HG03139 (cell line): ENCODE measurements at regions not wholly inside any gene's neighbourhood (a gene's known extent, or its start where the extent isn't known, plus 50 kb on each side); places are given as distances from the start of the nearest gene placed in this dataset.

Experiments
- ATAC-seq: cut with Tn5 transposase; IDR thresholded peaks from one replicate; pipeline ENCODE4 v1.9.1; 2021; ENCODE audit not compliant: unreplicated experiment

DNA sequence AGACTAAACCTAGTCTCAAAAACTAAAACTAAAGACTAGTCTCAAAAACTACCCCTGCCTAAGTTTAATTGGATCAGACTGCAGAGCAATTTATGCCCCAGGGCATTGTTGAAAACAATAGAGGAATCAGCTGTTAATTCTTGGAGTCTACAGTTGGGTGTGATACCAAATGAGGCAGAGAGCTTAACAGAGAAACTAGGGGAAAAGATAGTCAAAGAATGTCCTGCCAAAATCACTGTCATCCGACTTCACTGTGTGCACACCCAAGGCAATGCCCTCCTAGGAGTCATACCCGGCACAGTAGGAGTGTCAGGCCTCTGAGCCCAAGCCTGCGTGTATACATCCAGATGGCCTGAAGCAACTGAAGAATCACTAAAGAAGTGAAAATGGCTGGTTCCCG lies 90.5 kb upstream of the TOMM7 start:
- no peak for ATAC-seq

DNA sequence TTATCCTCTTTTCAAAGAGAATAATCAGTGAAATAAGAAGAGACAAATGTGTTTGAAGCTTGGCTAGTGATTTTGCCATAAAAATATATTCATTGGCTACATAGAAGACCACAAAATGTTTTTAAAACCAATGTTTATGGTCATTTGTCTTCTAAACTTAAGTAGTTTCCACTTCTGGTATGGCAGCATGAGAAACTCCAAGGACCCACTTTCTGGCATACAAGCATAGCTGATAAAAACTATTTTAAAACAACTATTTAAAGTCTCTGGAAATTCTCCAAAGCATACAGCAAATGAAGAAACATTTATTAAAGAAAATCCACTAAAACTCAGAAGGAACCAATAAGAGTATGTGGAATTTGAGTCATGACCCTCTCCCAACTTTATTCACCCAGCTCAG lies 89.2 kb upstream of the TOMM7 start:
- ATAC-seq: no peak

DNA sequence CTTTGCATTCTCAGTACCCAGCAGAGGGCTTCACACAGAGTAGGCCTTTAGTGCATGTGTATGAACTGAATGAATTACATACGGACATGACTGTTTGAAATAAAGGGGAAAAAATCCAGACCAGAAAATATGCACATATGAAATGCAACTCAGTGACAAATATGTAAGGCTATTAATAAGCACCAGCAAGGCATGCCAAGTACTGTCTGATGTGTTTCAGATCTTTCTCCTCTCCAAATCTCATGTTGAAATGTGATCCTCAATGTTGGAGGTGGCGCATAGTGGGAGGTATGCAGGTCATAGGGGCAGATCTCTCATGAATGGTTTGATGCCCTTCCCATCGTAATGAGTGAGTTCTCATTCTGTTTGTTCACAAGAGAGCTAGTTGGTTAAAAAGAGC lies 87.3 kb upstream of the TOMM7 start:
- ATAC-seq: no peak

DNA sequence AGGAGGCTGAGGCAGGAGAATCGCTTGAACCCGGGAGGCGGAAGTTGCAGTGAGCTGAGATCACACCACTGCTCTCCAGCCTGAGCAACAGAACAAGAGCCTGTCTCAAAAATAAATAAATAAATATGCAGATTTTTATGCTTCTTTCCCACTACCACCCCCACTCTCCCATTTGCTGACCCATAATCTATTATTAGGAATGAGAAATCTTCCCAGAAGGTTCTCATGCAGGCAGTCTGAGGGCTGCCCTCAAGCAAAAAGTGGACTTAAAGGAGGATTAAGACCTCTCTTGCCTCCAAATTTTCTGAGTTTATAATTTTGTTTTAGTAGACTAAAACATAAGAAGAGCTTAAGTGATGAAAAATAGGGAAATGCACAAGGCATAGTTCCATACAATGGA lies 85.2 kb upstream of the TOMM7 start:
- ATAC-seq: no peak

DNA sequence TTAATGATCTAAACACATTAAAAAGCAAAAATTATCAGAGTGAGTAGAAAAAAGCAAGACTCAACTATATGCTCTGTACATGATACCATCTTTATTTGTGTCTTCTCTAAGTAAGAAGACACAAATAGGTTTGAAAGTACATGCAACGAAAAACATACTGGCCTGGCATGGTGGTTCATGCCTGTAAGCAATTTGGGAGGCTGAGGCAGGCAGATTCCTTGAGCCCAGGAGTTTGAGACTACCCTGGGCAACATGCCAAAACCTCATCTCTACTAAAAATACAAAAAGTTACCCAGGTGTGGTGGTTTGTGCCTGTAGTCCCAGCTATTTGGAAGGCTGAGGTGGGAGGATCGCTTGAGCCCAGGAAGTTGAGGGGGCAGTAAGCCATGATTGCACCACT lies 78.1 kb upstream of the TOMM7 start:
- ATAC-seq: no peak

DNA sequence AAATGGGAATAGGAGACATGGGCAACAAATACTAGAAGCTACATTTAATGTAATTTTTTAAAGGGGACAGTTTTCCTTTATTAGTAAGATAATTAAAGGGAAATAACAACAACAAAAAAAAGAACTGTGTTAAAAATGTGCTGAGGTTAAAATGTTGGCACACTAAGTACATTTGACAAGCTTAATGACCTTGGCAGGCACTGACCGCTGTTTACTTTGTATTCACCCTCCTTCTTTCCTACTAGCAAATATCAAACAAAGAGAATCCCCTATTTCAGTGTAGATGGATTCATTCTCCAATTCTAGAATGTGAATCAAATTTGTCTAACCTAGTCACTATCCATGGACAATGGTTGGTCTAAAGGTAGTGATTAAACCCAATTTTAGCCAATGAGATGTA lies 77.5 kb upstream of the TOMM7 start:
- no peak for ATAC-seq

DNA sequence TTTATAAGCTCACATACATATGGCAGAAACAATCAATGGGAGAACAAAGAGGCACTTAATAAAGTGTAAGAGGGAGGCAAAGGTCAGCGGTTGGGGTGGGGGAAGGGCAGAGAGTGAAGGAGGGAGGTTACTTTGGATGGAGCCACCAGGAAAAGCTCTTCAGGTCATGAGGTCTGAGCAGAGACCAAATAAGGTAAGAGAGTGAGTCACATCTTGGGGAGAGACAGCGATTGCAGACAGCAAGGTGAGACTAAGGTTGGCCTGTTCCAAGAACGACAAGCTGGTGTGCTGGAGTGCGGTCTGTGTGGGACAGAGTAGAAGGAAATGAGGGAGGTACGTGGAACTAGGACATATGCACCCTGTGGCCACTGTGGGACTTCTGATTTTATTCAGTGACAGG lies 74.3 kb upstream of the TOMM7 start:
- no peak for ATAC-seq

DNA sequence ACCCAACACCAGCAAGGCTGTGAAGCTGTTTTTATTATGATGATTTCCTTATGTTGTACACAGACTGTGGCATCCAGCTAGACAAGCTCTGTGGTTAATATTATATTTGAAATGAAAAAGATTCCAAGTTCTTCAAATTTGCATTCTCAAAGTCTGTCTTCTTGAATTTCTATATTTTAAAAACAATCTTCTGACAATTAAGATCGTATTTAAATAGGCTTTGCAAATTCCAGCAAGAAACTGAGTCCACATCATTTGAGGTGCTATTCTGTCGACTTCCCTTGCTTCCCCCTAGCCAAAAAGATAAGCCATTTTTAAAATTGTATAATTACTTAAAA lies 73.1 kb upstream of the TOMM7 start:
- no peak for ATAC-seq

DNA sequence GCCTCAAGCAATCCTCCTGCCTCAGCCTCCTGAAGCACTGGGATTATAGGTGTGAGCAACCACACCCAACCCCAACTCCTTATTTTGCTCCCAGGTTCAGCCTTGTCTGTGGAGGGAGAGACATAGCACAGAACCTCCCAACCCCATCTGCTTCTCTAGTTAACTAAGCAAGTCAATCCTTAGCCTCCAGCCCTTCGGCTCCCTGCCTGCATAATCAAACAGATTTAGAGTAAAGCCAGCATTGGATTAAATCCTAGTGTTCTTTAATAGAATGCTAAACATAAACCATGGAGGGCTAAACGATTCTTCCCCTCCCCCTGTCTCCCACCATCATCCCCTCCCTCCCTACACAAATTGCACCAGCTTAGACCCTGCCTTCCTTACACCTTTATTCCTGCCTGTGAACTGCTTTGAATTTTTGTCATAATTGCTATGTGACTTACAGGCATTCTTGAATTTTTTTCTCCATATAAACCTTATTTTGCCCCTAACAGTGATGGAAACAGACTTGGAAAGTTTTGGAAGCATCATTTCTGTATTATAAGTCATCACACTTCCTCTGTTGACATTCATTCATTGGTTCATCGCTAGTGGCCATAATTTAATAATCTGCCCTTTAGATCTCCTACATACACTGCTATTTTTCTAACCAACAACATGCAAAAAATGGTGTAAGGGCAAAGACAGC lies 72.6 kb upstream of the TOMM7 start:
- no peak for ATAC-seq

DNA sequence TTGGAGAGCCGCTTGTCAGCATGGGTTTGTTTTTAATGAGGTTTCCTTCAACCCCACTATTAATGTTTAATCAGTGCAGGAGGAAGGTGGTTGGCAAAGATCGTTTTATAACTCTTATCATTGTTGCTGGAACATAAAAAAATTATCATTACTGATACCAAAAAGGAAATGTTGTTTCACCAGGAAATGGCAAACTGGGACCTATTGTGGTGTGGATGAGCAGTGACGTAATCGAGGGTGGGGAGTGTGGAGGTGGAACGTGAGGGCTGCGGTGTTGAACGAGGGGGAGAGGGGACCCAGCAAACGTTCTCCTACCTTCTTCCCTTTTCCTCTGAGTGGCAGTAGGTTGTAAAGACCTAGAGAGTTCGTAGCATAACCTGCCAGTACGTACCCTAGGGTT lies 71.9 kb upstream of the TOMM7 start:
- no peak for ATAC-seq

DNA sequence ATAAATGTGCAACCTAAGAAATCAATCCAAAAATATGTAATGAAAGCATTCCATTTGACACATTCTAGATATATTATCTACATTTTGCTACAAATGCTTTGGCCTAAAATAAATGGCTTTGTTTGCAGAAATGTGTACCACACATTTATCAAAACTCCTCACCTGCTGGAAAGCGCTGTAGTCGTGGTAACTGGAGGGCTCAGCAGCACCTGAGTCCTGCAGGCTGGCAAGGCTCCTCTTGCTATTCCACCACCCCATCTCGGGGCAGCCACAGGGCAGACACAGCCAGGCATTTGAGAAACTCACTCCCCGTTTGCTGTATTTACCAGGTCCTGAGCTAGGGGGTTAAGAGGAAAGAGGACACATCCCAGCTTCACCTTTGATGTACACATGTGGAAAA lies 68.1 kb upstream of the TOMM7 start:
- ATAC-seq: no peak

DNA sequence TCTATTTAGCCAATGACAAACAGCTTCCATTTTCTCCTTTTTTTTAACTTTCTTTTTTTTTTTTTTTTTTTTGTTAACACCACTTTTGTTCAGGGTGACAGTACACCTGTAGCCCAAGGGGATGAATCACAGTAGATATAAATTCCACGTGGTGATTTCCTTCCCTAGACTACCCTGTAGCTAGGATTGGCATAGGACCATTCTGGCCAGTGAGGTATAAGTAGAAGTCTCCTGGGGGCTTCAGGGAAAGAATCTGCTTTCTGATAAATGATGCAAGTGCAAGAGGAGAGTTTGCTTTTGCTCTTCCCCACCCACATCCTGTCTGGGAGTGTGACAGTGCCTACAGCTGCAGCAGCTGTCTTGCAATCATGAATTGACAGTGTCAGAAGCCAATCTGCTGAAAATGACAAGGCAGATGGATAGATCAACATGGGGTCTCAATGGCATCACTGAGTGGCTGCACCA lies 63.2 kb upstream of the TOMM7 start:
- ATAC-seq: peak; percentile 90

DNA sequence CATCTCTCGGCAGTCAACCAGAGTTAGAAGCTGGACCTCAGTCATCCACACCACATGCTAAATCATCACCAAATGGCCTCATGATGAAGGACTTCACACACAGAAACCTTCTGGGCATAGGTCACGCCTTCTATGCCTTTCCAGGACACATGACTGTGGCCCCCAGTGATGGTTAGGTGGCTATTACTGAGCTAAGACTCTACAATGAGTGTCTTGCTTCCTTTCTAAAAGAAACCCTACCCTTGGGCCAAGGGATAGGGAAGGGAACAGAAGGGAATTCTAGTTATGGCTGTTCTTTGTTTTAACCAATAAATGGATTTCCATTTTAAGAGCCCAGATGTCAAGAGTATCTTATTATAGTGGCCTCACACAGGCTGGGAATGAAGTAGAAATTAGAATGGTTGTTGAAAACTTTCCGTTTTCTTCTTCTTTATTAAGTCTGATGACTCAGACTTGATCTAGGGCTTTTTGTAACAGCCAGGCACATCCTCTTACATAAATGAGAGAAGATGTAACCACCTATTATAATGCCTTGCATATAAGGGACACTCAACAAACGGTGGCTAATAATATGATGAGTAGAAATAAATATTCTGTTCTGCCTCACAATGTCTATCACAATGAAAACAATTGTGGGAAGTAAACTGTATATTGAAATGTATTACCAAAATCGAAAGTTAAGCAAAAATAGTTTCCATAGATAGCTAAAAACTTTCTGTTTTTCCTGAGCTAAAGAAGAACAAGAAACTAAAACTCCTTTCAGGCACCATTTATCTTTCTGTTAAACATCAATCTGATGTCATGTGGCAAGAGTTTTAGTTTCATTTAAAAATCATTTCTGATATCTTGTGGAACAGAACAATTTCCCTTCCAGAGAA lies 62.5 kb upstream of the TOMM7 start:
- ATAC-seq: peak; percentile 40

DNA sequence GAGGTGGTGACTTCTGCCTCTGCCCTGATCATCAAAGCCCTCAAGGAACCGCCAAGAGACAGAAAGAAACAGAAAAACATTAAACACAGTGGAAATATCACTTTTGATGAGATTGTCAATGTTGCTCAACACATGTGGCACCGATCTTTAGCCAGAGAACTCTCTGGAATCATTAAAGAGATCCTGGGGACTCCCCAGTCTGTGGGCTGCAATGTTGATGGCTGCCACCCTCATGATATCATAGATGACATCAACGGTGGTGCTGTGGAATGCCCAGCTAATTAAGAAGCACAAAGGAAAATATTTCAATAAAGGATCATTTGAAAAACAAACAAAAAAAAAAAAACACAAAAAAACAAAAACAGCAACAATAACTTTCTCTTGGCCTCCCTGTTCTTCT lies 59.5 kb upstream of the TOMM7 start:
- no peak for ATAC-seq

DNA sequence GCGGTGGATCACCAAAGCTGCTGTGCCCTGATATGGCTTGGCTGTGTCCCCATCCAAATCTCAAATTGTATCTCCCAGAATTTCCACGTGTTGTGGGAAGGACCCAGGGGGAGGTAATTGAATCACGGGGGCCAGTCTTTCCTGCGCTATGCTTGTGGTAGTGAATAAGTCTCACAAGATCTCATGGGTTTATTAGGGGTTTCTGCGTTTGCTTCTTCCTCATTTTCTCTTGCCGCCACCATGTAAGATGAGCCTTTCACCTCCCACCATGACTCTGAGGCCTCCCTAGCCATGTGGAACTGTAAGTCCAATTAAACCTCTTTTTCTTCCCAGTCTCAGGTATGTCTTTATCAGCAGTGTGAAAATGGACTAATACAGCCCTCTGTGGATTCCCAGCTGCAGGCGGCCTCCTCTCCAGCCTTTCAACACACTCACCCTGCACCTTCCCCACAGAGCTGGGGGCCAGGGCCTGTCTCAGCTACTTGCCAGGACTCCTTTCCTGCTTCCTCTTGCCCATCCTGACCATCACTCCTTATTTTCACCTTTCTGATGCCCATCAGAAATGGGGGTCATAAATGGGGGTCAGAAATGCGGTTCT lies 57.2 kb upstream of the TOMM7 start:
- no peak for ATAC-seq

DNA sequence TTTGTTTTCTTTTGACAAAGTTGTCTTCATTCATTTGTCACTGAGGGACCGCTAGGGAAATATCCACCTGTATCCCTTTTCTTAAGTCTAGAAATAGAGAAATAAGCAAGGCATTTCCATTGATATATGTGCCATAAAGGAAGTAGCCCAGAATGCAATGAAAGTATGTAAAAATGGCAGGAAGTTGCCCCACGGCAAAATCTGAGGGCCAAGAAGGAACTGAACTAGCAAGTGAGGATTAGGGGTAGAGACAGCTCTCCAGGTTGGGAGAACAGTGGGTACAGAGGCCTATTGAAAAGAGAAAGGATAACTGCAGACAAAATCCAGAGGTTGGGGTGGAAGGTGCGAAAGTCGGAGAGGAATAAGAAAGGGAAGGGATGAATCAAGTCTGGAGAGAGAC lies 56.6 kb upstream of the TOMM7 start:
- ATAC-seq: no peak

DNA sequence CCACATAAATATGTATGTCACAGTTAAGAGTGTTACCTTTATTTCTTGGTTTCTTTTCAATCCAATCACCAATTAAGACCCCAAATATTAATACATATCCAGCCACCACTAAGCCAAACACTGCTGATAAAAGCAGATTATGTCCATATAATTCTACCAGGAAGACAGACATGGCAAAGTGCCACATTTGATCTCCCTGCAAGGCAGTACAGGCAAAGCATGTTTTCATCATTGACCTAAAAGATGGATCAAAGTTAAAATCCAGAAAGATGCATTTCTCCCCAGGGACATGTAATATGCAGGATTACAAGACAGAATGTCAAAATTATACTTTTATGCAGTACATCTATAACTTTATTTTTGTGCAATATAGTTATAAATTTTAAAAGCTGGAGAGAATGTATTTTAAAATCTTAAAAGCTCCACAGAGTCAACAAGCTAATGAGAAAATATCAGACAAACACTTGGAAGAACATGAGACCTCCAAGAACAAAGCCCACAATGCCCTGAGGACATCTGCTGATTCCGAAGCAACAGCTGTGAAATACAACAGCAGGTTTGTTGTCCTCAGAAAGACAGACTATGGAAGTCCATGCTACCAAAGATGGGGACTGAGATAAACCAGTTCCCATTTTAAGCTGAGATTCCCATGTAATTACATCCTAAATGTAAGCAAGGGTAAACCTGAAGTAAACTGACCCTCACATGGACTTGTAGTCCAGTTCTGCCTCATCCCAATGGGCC lies 54.5 kb upstream of the TOMM7 start:
- ATAC-seq: no peak

DNA sequence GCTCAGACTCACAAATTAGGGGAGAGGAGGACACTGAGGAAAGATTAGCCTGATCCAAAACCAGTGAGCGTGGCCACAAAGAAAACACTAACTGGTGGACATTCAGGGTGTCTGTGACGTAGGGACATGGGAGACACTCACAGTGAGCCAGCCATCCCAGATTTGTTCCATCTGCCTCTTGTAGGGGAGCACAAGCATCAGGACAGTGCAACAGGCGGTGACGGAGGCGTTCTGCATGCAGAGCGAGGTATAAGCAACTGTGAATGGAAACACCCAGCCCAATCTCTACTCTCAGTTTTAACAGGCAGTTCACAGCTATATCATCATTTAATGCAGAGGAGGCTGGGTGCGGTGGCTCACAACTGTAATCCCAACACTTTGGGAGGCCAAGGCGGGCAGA lies 52.8 kb upstream of the TOMM7 start:
- ATAC-seq: no peak

DNA sequence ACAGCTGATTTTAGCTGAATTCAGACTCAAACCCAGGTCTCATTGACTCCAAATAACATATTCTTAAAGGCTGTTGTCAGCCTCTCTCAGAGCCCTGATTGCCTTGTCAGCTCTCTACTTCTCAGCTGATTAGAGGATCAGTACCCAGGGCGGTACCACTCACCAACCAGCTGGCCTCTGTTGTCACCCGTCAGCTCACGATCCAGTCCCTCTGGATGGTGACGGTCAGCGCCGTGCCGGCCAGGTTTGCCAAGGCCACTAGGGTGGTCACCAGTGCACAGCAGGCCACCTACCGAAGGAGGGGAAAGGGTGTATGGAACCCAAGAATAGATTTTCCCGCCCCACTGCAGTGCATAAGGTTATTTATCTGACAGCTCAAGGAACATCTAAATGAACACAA lies 52.3 kb upstream of the TOMM7 start:
- no peak for ATAC-seq
